G401.6 (cell line): ENCODE measurements at regions not wholly inside any gene's neighbourhood (a gene's known extent, or its start where the extent isn't known, plus 50 kb on each side); places are given as distances from the start of the nearest gene placed in this dataset.
"Not testable (repeated sequence)": the region's sequence is repeated elsewhere in the genome, so short reads cannot be mapped to it uniquely, and the experiment has no call there.

Source experiments
- FAIRE-seq: peaks from 2 replicates; lab custom pipeline; 2012; peaks lifted over from hg19 to GRCh38; lab: Jason Lieb, UNC

GRCh38 chr2:221915926-221916325 lies 343.8 kb upstream of the EPHA4 start:
- no peak for FAIRE-seq

- no peak for FAIRE-seq
Observed at GRCh38 chr2:221914334-221914880, 342.3 kb upstream of the EPHA4 start.

- FAIRE-seq, result no peak
Observed at GRCh38 chr2:221911890-221912289, 339.8 kb upstream of the EPHA4 start.

- no peak for FAIRE-seq
Observed at GRCh38 chr2:221911321-221911720, 339.2 kb upstream of the EPHA4 start.

GRCh38 chr2:221908518-221908917 lies 336.4 kb upstream of the EPHA4 start:
- no peak for FAIRE-seq

- no peak for FAIRE-seq
Observed at GRCh38 chr2:221897718-221898117, 325.6 kb upstream of the EPHA4 start.

- no peak for FAIRE-seq
Observed at GRCh38 chr2:221896505-221897151, 324.5 kb upstream of the EPHA4 start.

- FAIRE-seq, result no peak
Observed at GRCh38 chr2:221895366-221896121, 323.4 kb upstream of the EPHA4 start.

GRCh38 chr2:221893501-221893900 lies 321.4 kb upstream of the EPHA4 start:
- FAIRE-seq, result no peak

GRCh38 chr2:221892006-221892405 lies 319.9 kb upstream of the EPHA4 start:
- FAIRE-seq, result not testable (repeated sequence)

- no peak for FAIRE-seq
Observed at GRCh38 chr2:221883976-221884375, 311.9 kb upstream of the EPHA4 start.

GRCh38 chr2:221876016-221876415 lies 303.9 kb upstream of the EPHA4 start:
- FAIRE-seq, result no peak

GRCh38 chr2:221874444-221874843 lies 302.3 kb upstream of the EPHA4 start:
- FAIRE-seq, result no peak

GRCh38 chr2:221857719-221858118 lies 285.6 kb upstream of the EPHA4 start:
- FAIRE-seq, result no peak

- FAIRE-seq, result no peak
Observed at GRCh38 chr2:221853297-221853696, 281.2 kb upstream of the EPHA4 start.

GRCh38 chr2:221851531-221852045 lies 279.5 kb upstream of the EPHA4 start:
- no peak for FAIRE-seq

GRCh38 chr2:221850076-221850475 lies 278.0 kb upstream of the EPHA4 start:
- no peak for FAIRE-seq

GRCh38 chr2:221848286-221848685 lies 276.2 kb upstream of the EPHA4 start:
- FAIRE-seq, result no peak

GRCh38 chr2:221845021-221845365 lies 272.9 kb upstream of the EPHA4 start:
- no peak for FAIRE-seq

GRCh38 chr2:221844212-221845020 lies 272.3 kb upstream of the EPHA4 start:
- FAIRE-seq, result no peak

- FAIRE-seq, result no peak
Observed at GRCh38 chr2:221836095-221836494, 264.0 kb upstream of the EPHA4 start.

GRCh38 chr2:221833966-221834365 lies 261.9 kb upstream of the EPHA4 start:
- no peak for FAIRE-seq

- no peak for FAIRE-seq
Observed at GRCh38 chr2:221831051-221831450, 258.9 kb upstream of the EPHA4 start.
